ENCODE measurements at regions not wholly inside any gene's neighbourhood (a gene's known extent, or its start where the extent isn't known, plus 50 kb on each side); places are given as distances from the start of the nearest gene placed in this dataset.

DNA sequence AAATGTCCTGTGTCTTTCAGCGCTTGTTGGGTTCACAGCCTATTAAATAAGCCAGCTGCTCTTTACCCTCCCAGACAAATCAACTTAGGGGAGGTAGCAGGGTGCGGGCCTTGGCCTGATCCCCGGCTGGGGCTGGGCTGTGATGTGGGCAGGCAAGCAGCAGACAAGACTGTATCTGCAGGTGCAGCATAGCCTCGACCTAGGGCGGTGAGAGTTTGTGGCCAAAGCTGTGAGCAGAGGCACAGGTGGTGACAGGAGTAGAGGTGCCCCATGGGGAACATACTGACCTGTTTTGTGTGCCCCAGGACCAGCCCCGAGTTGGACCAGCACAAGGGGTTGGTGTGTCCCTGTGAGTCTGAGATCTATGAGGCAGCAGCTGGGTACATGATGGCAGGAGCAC, 885.4 kb downstream of the ZNF37A start (continued):
- no peak for TF ChIP-seq SP2 (CRISPR knock-in tag; IDR thresholded peaks at IDR 0.05)
